ENCODE measurements at regions not wholly inside any gene's neighbourhood (a gene's known extent, or its start where the extent isn't known, plus 50 kb on each side); places are given as distances from the start of the nearest gene placed in this dataset.

GRCh38 chr3:194972641-194973040 lies 287.0 kb downstream of the FAM43A start:
- TF ChIP-seq CTCF (IDR thresholded peaks at IDR 0.05 in 4 of 5, conservative IDR thresholded peaks at IDR 0.05 in 1 of 5) (no peak), POLR2A (IDR thresholded peaks at IDR 0.05) (no peak)

Data from gastrocnemius medialis (tissue), 4 donors.